ENCODE measurements at regions not wholly inside any gene's neighbourhood (a gene's known extent, or its start where the extent isn't known, plus 50 kb on each side); places are given as distances from the start of the nearest gene placed in this dataset.

GRCh38 chr13:53201454-53202225 lies 173.0 kb downstream of the OLFM4 start:
- DNase-seq: peak; percentile 87
- H3K9ac ChIP-seq (ENCODE audit: extremely low read depth, low read length, poor library complexity, severe bottlenecking): no peak overlapping the region
- Mint-ChIP-seq H3K27ac (no peak overlapping the region), H3K4me3 (no peak overlapping the region), H3K9me3 (no peaks in the 10 kb centered on the region), H3K4me1 (peaks cover 5% of the 10 kb centered on the region), H3K27me3 (ENCODE audit: insufficient read depth) (peaks cover 78% of the 10 kb centered on the region), H3K36me3 (ENCODE audit: low read depth) (no peaks in the 10 kb centered on the region)
- peaks cover 71% of the 10 kb centered on the region for H3K27me3 ChIP-seq (ENCODE audit: control insufficient read depth, insufficient read depth, low read length, poor library complexity, severe bottlenecking)
- no peaks in the 10 kb centered on the region for H3K36me3 ChIP-seq (ENCODE audit: control insufficient read depth, insufficient read depth, low read length)
- WGBS, 2 experiments (ENCODE audit: insufficient coverage in 1 of 2, insufficient read length in 1 of 2): 56 to 60% methylated on average over 32 to 74 of the region's 74 CpGs
- H3K27ac ChIP-seq (ENCODE audit: low read depth, low read length): no peak overlapping the region
- peaks cover 8% of the 10 kb centered on the region for H3K4me1 ChIP-seq (ENCODE audit: control insufficient read depth, insufficient read depth, low read length)
- H3K4me3 ChIP-seq (ENCODE audit: low read length): no peak overlapping the region
- H3K9me3 ChIP-seq (ENCODE audit: control insufficient read depth, low read length): no peaks in the 10 kb centered on the region
- peak; percentile 74 for TF ChIP-seq CTCF (conservative IDR thresholded peaks at IDR 0.05)

GRCh38 chr13:53204598-53204997 lies 176.0 kb downstream of the OLFM4 start:
- WGBS, 2 experiments (ENCODE audit: insufficient coverage in 1 of 2, insufficient read length in 1 of 2): 73 to 75% methylated on average over 2 to 4 of the region's 4 CpGs
- no peaks in the 10 kb centered on the region for H3K36me3 ChIP-seq (ENCODE audit: control insufficient read depth, insufficient read depth, low read length)
- H3K36me3 Mint-ChIP-seq (ENCODE audit: low read depth): no peaks in the 10 kb centered on the region

GRCh38 chr13:53206455-53206854 lies 177.8 kb downstream of the OLFM4 start:
- H3K4me3 ChIP-seq (ENCODE audit: low read length): no peak overlapping the region
- no peaks in the 10 kb centered on the region for H3K36me3 ChIP-seq (ENCODE audit: control insufficient read depth, insufficient read depth, low read length)
- no peak overlapping the region for H3K9ac ChIP-seq (ENCODE audit: extremely low read depth, low read length, poor library complexity, severe bottlenecking)
- no peak overlapping the region for H3K27ac Mint-ChIP-seq
- peaks cover 60% of the 10 kb centered on the region for H3K27me3 ChIP-seq (ENCODE audit: control insufficient read depth, insufficient read depth, low read length, poor library complexity, severe bottlenecking)
- H3K4me3 Mint-ChIP-seq: no peak overlapping the region
- no peaks in the 10 kb centered on the region for H3K36me3 Mint-ChIP-seq (ENCODE audit: low read depth)
- no peak for DNase-seq
- no peak overlapping the region for H3K27ac ChIP-seq (ENCODE audit: low read depth, low read length)
- H3K4me1 Mint-ChIP-seq: no peaks in the 10 kb centered on the region
- no peaks in the 10 kb centered on the region for H3K9me3 ChIP-seq (ENCODE audit: control insufficient read depth, low read length)
- WGBS, 2 experiments (ENCODE audit: insufficient coverage in 1 of 2, insufficient read length in 1 of 2): no CpG with 5 or more reads among the region's 1 CpG
- H3K4me1 ChIP-seq (ENCODE audit: control insufficient read depth, insufficient read depth, low read length): no peaks in the 10 kb centered on the region
- H3K9me3 Mint-ChIP-seq: no peaks in the 10 kb centered on the region
- peak; percentile 81 for TF ChIP-seq CTCF (conservative IDR thresholded peaks at IDR 0.05)
- H3K27me3 Mint-ChIP-seq (ENCODE audit: insufficient read depth): peaks cover 55% of the 10 kb centered on the region

More at GRCh38 chr13:53204598-53204997, 176.0 kb downstream of the OLFM4 start:
- Histone ChIP-seq H3K4me3 (ENCODE audit: low read length) (no peak overlapping the region), H3K9me3 (ENCODE audit: control insufficient read depth, low read length) (no peaks in the 10 kb centered on the region), H3K27ac (ENCODE audit: low read depth, low read length) (no peak overlapping the region), H3K27me3 (ENCODE audit: control insufficient read depth, insufficient read depth, low read length, poor library complexity, severe bottlenecking) (peaks cover 75% of the 10 kb centered on the region), H3K4me1 (ENCODE audit: control insufficient read depth, insufficient read depth, low read length) (no peaks in the 10 kb centered on the region), H3K9ac (ENCODE audit: extremely low read depth, low read length, poor library complexity, severe bottlenecking) (no peak overlapping the region)
- Mint-ChIP-seq H3K4me1 (no peaks in the 10 kb centered on the region), H3K4me3 (no peak overlapping the region), H3K27ac (no peak overlapping the region), H3K9me3 (no peaks in the 10 kb centered on the region), H3K27me3 (ENCODE audit: insufficient read depth) (peaks cover 70% of the 10 kb centered on the region)
- TF ChIP-seq CTCF (conservative IDR thresholded peaks at IDR 0.05): no peak
- no peak for DNase-seq
